ENCODE measurements at regions not wholly inside any gene's neighbourhood (a gene's known extent, or its start where the extent isn't known, plus 50 kb on each side); places are given as distances from the start of the nearest gene placed in this dataset.

GRCh38 chr21:35386491-35387079, 337.5 kb upstream of the RUNX1 start:
- Mint-ChIP-seq H3K27me3 (ENCODE audit: low read depth in 3 of 3) (peaks cover 2 to 3% (median 2%) of the 10 kb centered on the region in 3 donors), H3K27ac (no peak overlapping the region), H3K36me3 (no peaks in the 10 kb centered on the region), H3K4me1 (no peaks in the 10 kb centered on the region), H3K9me3 (peaks cover 0 to 5% (median 2%) of the 10 kb centered on the region in 7 donors), H3K4me3 (no peak overlapping the region)
- WGBS (ENCODE audit: insufficient coverage) = 82% methylated on average over 2 of the region's 4 CpGs
- no peak overlapping the region for H3K4me3 ChIP-seq (replicated peaks in 1 of 3; ENCODE audit: low read depth in 2 of 3, low read length in 3 of 3)
- intact Hi-C loops (cut with micrococcal nuclease) = no loop called here
- no peak for TF ChIP-seq CTCF (IDR thresholded peaks at IDR 0.05)
- DNase-seq = no peak
- H4K20me1 ChIP-seq (ENCODE audit: insufficient read depth, low read length) = no peaks in the 10 kb centered on the region
- H3K79me2 ChIP-seq (ENCODE audit: insufficient read depth, low read length) = no peaks in the 10 kb centered on the region
- H3K9me3 ChIP-seq (replicated peaks in 1 of 2; ENCODE audit: control insufficient read depth in 1 of 2, insufficient read depth in 1 of 2, low read length in 2 of 2) = no peaks in the 10 kb centered on the region
- H2AFZ ChIP-seq (ENCODE audit: insufficient read depth, low read depth, low read length, poor library complexity, severe bottlenecking) = no peak overlapping the region
- H3K27ac ChIP-seq (ENCODE audit: low read depth in 1 of 2, low read length in 2 of 2) = no peak overlapping the region
- no peak overlapping the region for H3K9ac ChIP-seq (ENCODE audit: insufficient read depth, low read length, poor library complexity, severe bottlenecking)
- H3K4me2 ChIP-seq (replicated peaks; ENCODE audit: extremely low read depth, low read length, poor library complexity, severe bottlenecking) = no peak overlapping the region
- H3K36me3 ChIP-seq (replicated peaks in 1 of 2; ENCODE audit: control insufficient read depth in 1 of 2, insufficient read depth in 2 of 2, low read length in 2 of 2) = no peaks in the 10 kb centered on the region
- H3K4me1 ChIP-seq (ENCODE audit: control insufficient read depth in 1 of 2, insufficient read depth in 2 of 2, low read length in 2 of 2) = no peaks in the 10 kb centered on the region
- peaks cover 0 to 2% of the 10 kb centered on the region in 2 donors for H3K27me3 ChIP-seq (ENCODE audit: control insufficient read depth in 2 of 2, insufficient read depth in 2 of 2, low read length in 2 of 2)

DNA sequence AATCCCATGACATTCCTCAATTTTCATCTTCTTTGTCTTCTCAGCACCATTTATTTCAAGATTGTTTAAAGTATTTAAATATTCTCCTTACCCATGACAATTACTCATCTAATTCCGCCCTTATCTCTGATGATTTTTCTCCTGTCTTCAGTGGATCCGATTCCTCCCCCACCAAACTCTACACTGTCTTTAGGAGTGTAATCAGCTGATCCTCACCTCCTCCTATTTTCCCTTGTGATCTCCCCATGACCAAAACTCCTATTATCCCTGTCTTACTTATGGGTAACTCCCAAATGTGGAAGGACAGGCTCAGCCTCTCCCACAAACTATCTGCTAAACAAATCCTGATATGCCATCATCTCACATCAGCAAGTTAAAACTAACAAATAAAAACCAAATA, 335.3 kb upstream of the RUNX1 start:
- Mint-ChIP-seq H3K36me3 (no peaks in the 10 kb centered on the region), H3K4me3 (no peak overlapping the region), H3K27me3 (ENCODE audit: low read depth in 3 of 3) (peaks cover 0 to 2% (median 0%) of the 10 kb centered on the region in 3 donors), H3K4me1 (no peaks in the 10 kb centered on the region), H3K27ac (no peak overlapping the region), H3K9me3 (peaks cover 0 to 5% (median 2%) of the 10 kb centered on the region in 7 donors)
- H3K36me3 ChIP-seq (replicated peaks in 1 of 2; ENCODE audit: control insufficient read depth in 1 of 2, insufficient read depth in 2 of 2, low read length in 2 of 2) = no peaks in the 10 kb centered on the region
- no peak for DNase-seq
- TF ChIP-seq CTCF (IDR thresholded peaks at IDR 0.05) = no peak
- no CpG with 5 or more reads among the region's 2 CpGs for WGBS (ENCODE audit: insufficient coverage)
- intact Hi-C loops (cut with micrococcal nuclease) = no loop called here
- no peaks in the 10 kb centered on the region for H3K4me1 ChIP-seq (ENCODE audit: control insufficient read depth in 1 of 2, insufficient read depth in 2 of 2, low read length in 2 of 2)
- no peaks in the 10 kb centered on the region for H3K79me2 ChIP-seq (ENCODE audit: insufficient read depth, low read length)
- no peak overlapping the region for H3K27ac ChIP-seq (ENCODE audit: low read depth in 1 of 2, low read length in 2 of 2)
- no peaks in the 10 kb centered on the region for H4K20me1 ChIP-seq (ENCODE audit: insufficient read depth, low read length)
- no peak overlapping the region for H3K4me3 ChIP-seq (replicated peaks in 1 of 3; ENCODE audit: low read depth in 2 of 3, low read length in 3 of 3)
- H3K9ac ChIP-seq (ENCODE audit: insufficient read depth, low read length, poor library complexity, severe bottlenecking) = no peak overlapping the region
- no peak overlapping the region for H3K4me2 ChIP-seq (replicated peaks; ENCODE audit: extremely low read depth, low read length, poor library complexity, severe bottlenecking)
- H3K9me3 ChIP-seq (replicated peaks in 1 of 2; ENCODE audit: control insufficient read depth in 1 of 2, insufficient read depth in 1 of 2, low read length in 2 of 2) = no peaks in the 10 kb centered on the region
- H2AFZ ChIP-seq (ENCODE audit: insufficient read depth, low read depth, low read length, poor library complexity, severe bottlenecking) = no peak overlapping the region
- no peaks in the 10 kb centered on the region for H3K27me3 ChIP-seq (ENCODE audit: control insufficient read depth in 2 of 2, insufficient read depth in 2 of 2, low read length in 2 of 2)

All from CD14-positive monocyte (primary cell).